ENCODE measurements at regions not wholly inside any gene's neighbourhood (a gene's known extent, or its start where the extent isn't known, plus 50 kb on each side); places are given as distances from the start of the nearest gene placed in this dataset.

- Mint-ChIP-seq H3K36me3 (no peaks in the 10 kb centered on the region), H3K27me3 (no peaks in the 10 kb centered on the region), H3K4me3 (no peak overlapping the region), H3K4me1 (no peaks in the 10 kb centered on the region), H3K27ac (no peak overlapping the region), H3K9me3 (no peaks in the 10 kb centered on the region)
- DNase-seq (no peak), ATAC-seq (replicated peaks) (no peak)
Observed at GRCh38 chrX:45975633-45976032, 569.6 kb downstream of the ZNF674 start.

DNA sequence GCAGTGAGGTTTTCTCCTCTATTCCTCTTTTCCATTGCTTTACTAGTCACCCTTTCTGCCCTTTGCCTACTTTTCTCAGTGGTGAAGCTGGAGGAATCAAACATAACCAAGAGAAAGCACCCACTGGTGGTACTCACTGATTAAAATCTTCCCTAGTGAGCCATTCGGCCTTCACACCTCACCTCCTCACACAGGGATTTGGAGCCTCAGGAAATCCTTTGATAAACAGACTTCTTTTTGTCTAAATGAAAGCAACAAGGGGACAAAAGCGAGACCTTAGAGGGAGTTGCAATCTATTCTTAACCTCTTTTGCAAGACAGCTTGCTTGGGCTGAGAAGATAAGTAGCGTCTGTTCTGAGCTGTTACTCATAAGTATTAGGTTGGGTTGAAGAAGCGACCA is 572.6 kb downstream of the ZNF674 start:
- Mint-ChIP-seq H3K36me3 (no peaks in the 10 kb centered on the region), H3K4me3 (no peak overlapping the region), H3K9me3 (no peaks in the 10 kb centered on the region), H3K27me3 (no peaks in the 10 kb centered on the region), H3K4me1 (no peaks in the 10 kb centered on the region), H3K27ac (no peak overlapping the region)
- no peak for DNase-seq
- ATAC-seq (replicated peaks): no peak

GRCh38 chrX:45959567-45959966 is 585.7 kb downstream of the ZNF674 start:
- H3K36me3 Mint-ChIP-seq: no peaks in the 10 kb centered on the region
- ATAC-seq (replicated peaks) (no peak), DNase-seq (no peak)
- no peak overlapping the region for H3K27ac Mint-ChIP-seq
- H3K27me3 Mint-ChIP-seq: peaks cover 0 to 13% of the 10 kb centered on the region in 2 donors
- H3K4me3 Mint-ChIP-seq: no peak overlapping the region
- peaks cover 1 to 16% of the 10 kb centered on the region in 2 donors for H3K9me3 Mint-ChIP-seq
- H3K4me1 Mint-ChIP-seq: no peaks in the 10 kb centered on the region

- H3K27me3 Mint-ChIP-seq: peaks cover 0 to 19% of the 10 kb centered on the region in 2 donors
- H3K36me3 Mint-ChIP-seq: no peaks in the 10 kb centered on the region
- H3K4me3 Mint-ChIP-seq: no peak overlapping the region
- peaks cover 1 to 5% of the 10 kb centered on the region in 2 donors for H3K9me3 Mint-ChIP-seq
- H3K4me1 Mint-ChIP-seq: no peaks in the 10 kb centered on the region
- H3K27ac Mint-ChIP-seq: no peak overlapping the region
- ATAC-seq (replicated peaks) (no peak), DNase-seq (no peak)
Observed at GRCh38 chrX:45956191-45956870, 588.9 kb downstream of the ZNF674 start.

DNA sequence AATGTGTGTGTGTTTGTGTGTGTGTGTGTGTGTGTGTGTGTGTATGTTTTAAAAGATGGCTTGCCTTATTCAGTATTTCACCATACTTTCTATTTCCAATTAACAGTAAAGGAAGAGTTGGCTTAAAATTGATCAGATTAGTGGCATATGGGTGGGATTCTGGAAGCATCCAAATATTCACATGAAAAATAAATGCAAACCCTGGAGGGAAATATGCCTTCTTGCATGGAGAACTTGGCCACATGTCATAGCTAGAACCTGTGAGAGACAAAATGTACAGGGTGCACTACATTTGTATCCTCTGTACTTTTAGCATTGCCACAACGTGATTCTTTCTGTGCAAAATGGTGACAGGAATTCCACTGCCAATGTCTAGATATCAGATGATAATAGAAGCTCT is 589.6 kb downstream of the ZNF674 start:
- Mint-ChIP-seq H3K9me3 (no peaks in the 10 kb centered on the region), H3K27ac (no peak overlapping the region), H3K4me1 (no peaks in the 10 kb centered on the region), H3K4me3 (no peak overlapping the region), H3K27me3 (peaks cover 0 to 15% of the 10 kb centered on the region in 2 donors), H3K36me3 (no peaks in the 10 kb centered on the region)
- DNase-seq (no peak), ATAC-seq (replicated peaks) (no peak)

DNA sequence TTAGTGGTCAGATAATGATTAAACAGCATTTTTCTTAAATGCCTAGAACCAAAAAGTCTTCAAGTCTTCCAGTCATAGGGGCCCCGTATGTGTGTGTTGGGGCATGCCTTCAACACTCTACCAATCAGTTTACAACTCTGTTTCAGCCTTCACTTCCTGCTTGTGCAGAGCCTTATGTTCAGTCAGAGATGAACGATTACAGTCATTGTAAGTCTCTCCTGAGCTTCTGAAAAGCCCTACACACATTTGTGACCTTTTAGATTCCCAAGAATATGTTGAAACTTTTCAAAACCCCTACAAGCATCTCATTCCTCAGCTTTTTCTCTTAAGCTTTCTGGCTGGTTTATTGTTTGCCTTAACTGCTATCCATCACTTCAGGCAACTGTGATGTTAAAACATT is 591.2 kb downstream of the ZNF674 start:
- no peaks in the 10 kb centered on the region for H3K4me1 Mint-ChIP-seq
- DNase-seq: no peak
- no peak for ATAC-seq (replicated peaks)
- peaks cover 0 to 14% of the 10 kb centered on the region in 2 donors for H3K27me3 Mint-ChIP-seq
- H3K27ac Mint-ChIP-seq: no peak overlapping the region
- no peaks in the 10 kb centered on the region for H3K9me3 Mint-ChIP-seq
- H3K36me3 Mint-ChIP-seq: no peaks in the 10 kb centered on the region
- H3K4me3 Mint-ChIP-seq: no peak overlapping the region

DNA sequence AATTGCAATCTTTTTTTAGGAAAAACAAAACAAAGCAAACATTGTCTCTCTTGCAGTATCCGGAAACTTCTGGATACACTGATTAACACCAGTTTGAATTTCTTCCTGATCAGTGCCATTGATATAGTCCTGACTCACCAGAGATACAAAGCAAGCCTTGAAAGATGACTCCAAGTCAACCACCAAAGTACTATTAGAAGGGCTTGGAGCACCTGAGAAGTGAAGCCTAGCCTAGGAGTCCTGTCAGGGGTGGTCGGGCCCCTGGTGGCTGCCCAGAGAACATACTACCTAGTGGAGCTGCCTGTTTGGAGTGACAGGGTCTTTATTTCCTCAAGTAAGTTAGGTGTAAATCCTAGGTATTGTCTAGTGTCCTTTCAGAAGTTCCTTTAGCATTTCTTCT is 593.2 kb downstream of the ZNF674 start:
- Mint-ChIP-seq H3K27me3 (peaks cover 0 to 5% of the 10 kb centered on the region in 2 donors), H3K4me3 (no peak overlapping the region), H3K9me3 (no peaks in the 10 kb centered on the region), H3K4me1 (no peaks in the 10 kb centered on the region), H3K36me3 (no peaks in the 10 kb centered on the region), H3K27ac (no peak overlapping the region)
- ATAC-seq (replicated peaks) (peak in 1 of 2 donors; percentile 50), DNase-seq (no peak)

GRCh38 chrX:45935408-45935807 is 609.8 kb downstream of the ZNF674 start:
- H3K36me3 Mint-ChIP-seq: no peaks in the 10 kb centered on the region
- H3K4me1 Mint-ChIP-seq: no peaks in the 10 kb centered on the region
- H3K27me3 Mint-ChIP-seq: peaks cover 0 to 5% of the 10 kb centered on the region in 2 donors
- ATAC-seq (replicated peaks) (no peak), DNase-seq (no peak)
- H3K9me3 Mint-ChIP-seq: peaks cover 3% of the 10 kb centered on the region in 2 donors
- no peak overlapping the region for H3K27ac Mint-ChIP-seq
- H3K4me3 Mint-ChIP-seq: no peak overlapping the region

GRCh38 chrX:45912316-45912715 is 632.9 kb downstream of the ZNF674 start:
- Mint-ChIP-seq H3K4me3 (no peak overlapping the region), H3K9me3 (no peaks in the 10 kb centered on the region), H3K27ac (no peak overlapping the region), H3K36me3 (no peaks in the 10 kb centered on the region), H3K4me1 (no peaks in the 10 kb centered on the region), H3K27me3 (no peaks in the 10 kb centered on the region)
- DNase-seq (no peak), ATAC-seq (replicated peaks) (no peak)

- DNase-seq: no peak
- no peak for ATAC-seq (replicated peaks)
- Mint-ChIP-seq H3K4me1 (peaks cover 0 to 3% of the 10 kb centered on the region in 2 donors), H3K9me3 (no peaks in the 10 kb centered on the region), H3K27me3 (peaks cover 0 to 6% of the 10 kb centered on the region in 2 donors), H3K4me3 (no peak overlapping the region), H3K36me3 (no peaks in the 10 kb centered on the region), H3K27ac (no peak overlapping the region)
Observed at GRCh38 chrX:45907786-45908185, 637.4 kb downstream of the ZNF674 start.

- no peaks in the 10 kb centered on the region for H3K36me3 Mint-ChIP-seq
- no peak for ATAC-seq (replicated peaks)
- no peak for DNase-seq
- H3K4me1 Mint-ChIP-seq: peaks cover 0 to 3% of the 10 kb centered on the region in 2 donors
- H3K27me3 Mint-ChIP-seq: peaks cover 0 to 27% of the 10 kb centered on the region in 2 donors
- H3K4me3 Mint-ChIP-seq: no peak overlapping the region
- no peaks in the 10 kb centered on the region for H3K9me3 Mint-ChIP-seq
- H3K27ac Mint-ChIP-seq: no peak overlapping the region
Observed at GRCh38 chrX:45903781-45904201, 641.4 kb downstream of the ZNF674 start.

DNA sequence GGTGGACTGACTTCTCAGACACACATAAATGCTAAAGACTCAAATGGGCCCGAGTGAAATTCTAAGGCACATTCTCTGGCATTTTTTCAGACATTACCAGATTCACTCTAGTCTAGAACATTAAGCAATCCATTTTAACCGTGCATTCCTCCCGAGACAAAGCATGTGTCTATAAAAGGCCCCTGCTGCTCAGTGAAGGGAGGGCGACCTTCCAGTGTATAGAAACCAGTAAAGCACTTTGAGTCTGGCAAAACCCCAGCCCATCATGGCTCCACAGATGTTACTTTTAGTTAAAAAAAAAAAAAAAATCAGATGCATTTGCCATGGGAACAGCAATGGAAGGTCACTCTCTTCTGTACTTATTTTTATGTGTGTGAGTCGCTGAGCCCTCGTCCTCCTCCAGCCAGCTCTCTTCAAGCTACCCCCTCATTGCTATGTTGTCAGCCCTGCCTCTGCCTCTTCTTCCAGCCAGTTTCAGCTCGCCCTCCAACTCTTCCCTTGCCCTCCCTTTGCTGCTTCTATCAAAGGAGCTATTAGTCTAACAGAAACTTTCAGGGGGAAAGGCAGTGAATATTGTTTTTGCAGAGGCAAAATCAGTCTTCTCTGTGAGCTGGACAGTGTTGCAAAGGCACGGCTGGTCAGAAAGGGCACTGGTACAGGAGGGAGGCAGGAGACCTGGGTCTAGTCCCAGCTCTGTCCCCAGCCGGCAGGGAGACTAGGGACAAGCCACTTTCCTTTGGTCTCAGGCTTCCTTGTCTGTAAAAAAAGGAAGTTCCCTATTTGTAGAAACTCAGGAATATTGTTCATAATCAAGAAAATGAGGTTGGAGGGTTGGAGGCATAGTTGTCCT is 644.2 kb downstream of the ZNF674 start:
- no peaks in the 10 kb centered on the region for H3K9me3 Mint-ChIP-seq
- DNase-seq (no peak), ATAC-seq (replicated peaks) (no peak)
- peaks cover 0 to 3% of the 10 kb centered on the region in 2 donors for H3K4me1 Mint-ChIP-seq
- H3K4me3 Mint-ChIP-seq: no peak overlapping the region
- H3K27ac Mint-ChIP-seq: no peak overlapping the region
- H3K27me3 Mint-ChIP-seq: peaks cover 0 to 27% of the 10 kb centered on the region in 2 donors
- H3K36me3 Mint-ChIP-seq: no peaks in the 10 kb centered on the region

DNA sequence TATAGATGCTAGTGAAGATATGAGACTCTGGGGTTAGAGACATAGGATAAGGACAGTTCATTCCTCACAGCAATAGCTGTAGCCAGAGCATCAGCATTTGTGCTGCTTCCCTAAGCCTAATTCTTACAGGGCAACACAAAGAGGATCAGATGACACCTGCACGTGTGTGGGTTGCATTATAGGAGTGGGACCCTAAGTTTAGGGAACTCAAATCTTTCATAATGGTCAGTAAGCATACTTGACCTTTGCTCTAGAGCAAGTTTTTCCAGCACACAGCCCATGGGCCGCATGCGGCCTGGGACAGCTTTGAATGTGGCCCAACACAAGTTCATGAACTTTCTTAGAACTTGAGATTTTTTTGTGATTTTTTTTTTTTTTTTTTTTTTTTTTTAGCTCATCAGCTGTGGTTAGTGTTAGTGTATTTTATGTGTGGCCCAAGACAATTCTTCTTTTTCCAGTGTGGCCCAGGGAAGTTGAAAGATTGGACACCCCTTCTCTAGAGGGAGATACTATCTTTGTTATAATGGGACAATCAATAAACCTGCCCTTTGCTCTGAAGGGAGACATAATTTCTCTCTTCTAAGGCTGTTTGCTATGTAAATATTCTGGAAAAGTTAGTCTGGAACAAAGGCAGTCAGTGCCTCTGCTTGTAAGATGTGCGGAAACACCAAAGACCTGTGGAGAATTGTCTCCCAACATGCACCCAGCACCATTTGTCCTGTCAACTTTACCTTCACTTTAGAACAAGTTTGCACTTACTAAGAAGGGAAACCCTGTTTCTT is 650.2 kb downstream of the ZNF674 start:
- ATAC-seq (replicated peaks) (no peak), DNase-seq (no peak)
- no peaks in the 10 kb centered on the region for H3K4me1 Mint-ChIP-seq
- H3K27me3 Mint-ChIP-seq: peaks cover 0 to 11% of the 10 kb centered on the region in 2 donors
- no peak overlapping the region for H3K27ac Mint-ChIP-seq
- H3K36me3 Mint-ChIP-seq: no peaks in the 10 kb centered on the region
- no peaks in the 10 kb centered on the region for H3K9me3 Mint-ChIP-seq
- H3K4me3 Mint-ChIP-seq: no peak overlapping the region

DNA sequence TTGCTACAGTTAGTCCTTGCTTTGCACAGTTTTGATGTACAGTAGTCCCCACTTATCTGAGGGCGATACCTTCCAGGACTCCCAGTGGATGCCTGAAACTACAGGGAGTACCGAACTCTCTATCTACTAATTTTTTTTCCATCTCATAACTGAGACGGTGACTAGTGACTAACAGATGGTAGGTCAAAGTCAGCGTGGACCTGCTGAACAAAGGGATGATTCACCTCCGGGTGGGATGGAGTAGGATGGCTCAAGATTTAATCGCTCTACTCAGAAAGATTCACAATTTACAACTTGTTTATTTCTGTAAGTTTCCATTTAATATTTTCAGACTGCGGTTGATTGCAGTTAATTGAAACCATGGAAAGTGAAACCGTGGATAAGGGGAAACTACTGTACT is 655.8 kb downstream of the ZNF674 start:
- Mint-ChIP-seq H3K4me1 (no peaks in the 10 kb centered on the region), H3K36me3 (no peaks in the 10 kb centered on the region), H3K4me3 (no peak overlapping the region), H3K27me3 (peaks cover 0 to 4% of the 10 kb centered on the region in 2 donors), H3K27ac (no peak overlapping the region), H3K9me3 (no peaks in the 10 kb centered on the region)
- ATAC-seq (replicated peaks) (no peak), DNase-seq (no peak)

Measured in stimulated activated naive B cell treated with anti-CD40 and anti-IgM and Interleukin-4, amounts not matched to agents 10 μg/mL and 1 μg/mL and 100 μg/mL, for 72 hours (primary cell).